ENCODE measurements at regions not wholly inside any gene's neighbourhood (a gene's known extent, or its start where the extent isn't known, plus 50 kb on each side); places are given as distances from the start of the nearest gene placed in this dataset.
A peak's percentile ranks its signal among the peaks of the same experiment; 100 is the strongest.

- Histone ChIP-seq H3K36me3 (replicated peaks) (no peaks in the 10 kb centered on the region), H3K9me3 (no peaks in the 10 kb centered on the region), H3K4me3 (no peak overlapping the region), H3K4me1 (no peaks in the 10 kb centered on the region), H3K27me3 (ENCODE audit: low read depth) (no peaks in the 10 kb centered on the region)
- in situ Hi-C loops (cut with MboI; ENCODE audit: low sequenced_read_pairs): no loop called here
- DNase-seq (ENCODE audit: low spot score in 2 of 2): peak in 1 of 2 experiments; percentile 2
Observed at GRCh38 chr1:60461925-60462595, 388.5 kb upstream of the C1orf87 start.

DNA sequence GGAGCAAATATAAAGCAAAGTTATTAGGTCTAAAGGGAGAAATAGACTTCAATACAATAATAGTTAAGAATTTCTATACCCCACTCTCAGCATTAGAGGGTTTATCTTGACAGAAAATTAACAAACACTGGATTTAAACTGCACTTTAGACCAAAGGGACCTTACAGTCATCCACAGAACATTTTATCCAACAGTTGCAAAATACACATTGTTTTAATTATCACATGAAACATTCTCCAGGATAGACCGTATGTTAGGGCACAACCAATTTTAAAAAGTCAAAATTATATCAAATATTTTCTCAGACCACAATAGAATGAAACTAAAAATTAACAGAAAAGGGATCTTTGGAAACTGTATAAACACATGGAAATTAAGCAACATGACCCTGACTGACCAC lies 384.5 kb upstream of the C1orf87 start:
- Histone ChIP-seq H3K36me3 (replicated peaks) (no peaks in the 10 kb centered on the region), H3K27me3 (ENCODE audit: low read depth) (no peaks in the 10 kb centered on the region), H3K4me1 (no peaks in the 10 kb centered on the region), H3K4me3 (no peak overlapping the region), H3K9me3 (no peaks in the 10 kb centered on the region)
- in situ Hi-C loops (cut with MboI; ENCODE audit: low sequenced_read_pairs): no loop called here
- no peak for DNase-seq (ENCODE audit: low spot score in 2 of 2)

DNA sequence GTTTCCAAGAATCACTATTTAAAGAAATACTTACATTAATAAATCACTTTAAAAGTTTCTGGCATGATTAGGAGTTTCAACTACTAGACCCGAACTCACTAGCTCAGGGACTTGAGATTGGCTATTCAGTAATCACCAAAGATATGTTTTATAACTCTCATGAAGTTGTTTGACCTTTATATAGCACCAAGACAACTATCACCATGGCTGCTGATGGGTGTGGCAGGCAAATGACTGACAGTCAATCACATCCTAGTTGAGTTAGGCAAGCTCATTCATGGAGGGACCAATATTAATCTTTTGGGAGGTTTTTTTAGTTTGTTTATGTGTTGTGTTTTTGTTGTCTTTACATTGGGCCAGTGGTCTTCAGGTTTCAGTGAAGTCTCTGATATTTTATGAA lies 376.3 kb upstream of the C1orf87 start:
- H3K27me3 ChIP-seq (ENCODE audit: low read depth): no peaks in the 10 kb centered on the region
- no peaks in the 10 kb centered on the region for H3K9me3 ChIP-seq
- in situ Hi-C loops (cut with MboI; ENCODE audit: low sequenced_read_pairs): no loop called here
- H3K4me1 ChIP-seq: no peaks in the 10 kb centered on the region
- no peak overlapping the region for H3K4me3 ChIP-seq
- DNase-seq (ENCODE audit: low spot score in 2 of 2): no peak
- H3K36me3 ChIP-seq (replicated peaks): no peaks in the 10 kb centered on the region

- no peaks in the 10 kb centered on the region for H3K9me3 ChIP-seq
- in situ Hi-C loops (cut with MboI; ENCODE audit: low sequenced_read_pairs): no loop called here
- no peaks in the 10 kb centered on the region for H3K4me1 ChIP-seq
- H3K4me3 ChIP-seq: no peak overlapping the region
- DNase-seq (ENCODE audit: low spot score in 2 of 2): no peak
- no peaks in the 10 kb centered on the region for H3K36me3 ChIP-seq (replicated peaks)
- no peaks in the 10 kb centered on the region for H3K27me3 ChIP-seq (ENCODE audit: low read depth)
Observed at GRCh38 chr1:60448850-60449249, 375.3 kb upstream of the C1orf87 start.

DNA sequence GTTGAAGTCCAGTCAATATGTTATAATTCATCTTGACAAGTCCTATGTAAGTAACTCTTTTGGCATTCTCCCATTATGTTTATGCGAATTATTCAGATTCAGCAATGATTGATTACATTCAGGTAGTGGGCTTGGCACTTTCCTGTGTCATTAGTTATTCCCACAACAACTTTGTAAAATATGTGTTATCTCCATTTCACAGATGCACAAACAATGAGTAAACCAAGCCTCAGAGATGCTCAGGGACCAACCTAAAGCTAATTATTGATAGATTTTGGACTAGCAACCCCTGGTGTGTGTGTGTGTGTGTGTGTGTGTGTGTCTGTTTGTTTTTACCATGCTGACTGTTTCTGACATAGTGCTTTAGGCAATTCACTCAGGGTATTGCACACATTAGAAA lies 371.1 kb upstream of the C1orf87 start:
- in situ Hi-C loops (cut with MboI; ENCODE audit: low sequenced_read_pairs): no loop called here
- Histone ChIP-seq H3K4me3 (no peak overlapping the region), H3K9me3 (no peaks in the 10 kb centered on the region), H3K27me3 (ENCODE audit: low read depth) (no peaks in the 10 kb centered on the region), H3K36me3 (replicated peaks) (no peaks in the 10 kb centered on the region), H3K4me1 (no peaks in the 10 kb centered on the region)
- DNase-seq (ENCODE audit: low spot score in 2 of 2): no peak

DNA sequence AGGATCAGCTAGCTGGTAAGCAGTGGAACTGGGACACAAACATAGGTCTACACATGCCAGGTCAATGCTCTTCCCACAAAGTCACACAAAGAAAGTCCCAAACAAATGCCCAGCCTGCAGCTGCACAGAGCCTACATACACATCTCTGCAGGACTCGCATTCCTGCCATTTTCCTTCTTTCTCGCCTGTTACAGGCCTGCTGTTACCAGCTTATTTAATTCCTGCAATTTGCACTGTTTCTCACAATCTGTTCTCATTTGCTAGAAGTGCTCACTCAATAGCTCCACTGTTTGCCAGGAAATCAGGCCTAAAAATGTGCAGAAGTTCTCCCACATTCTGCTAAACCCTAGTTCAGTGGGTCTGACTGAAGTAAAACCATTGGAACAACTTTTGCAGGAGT lies 362.6 kb upstream of the C1orf87 start:
- Histone ChIP-seq H3K36me3 (replicated peaks) (no peaks in the 10 kb centered on the region), H3K9me3 (no peaks in the 10 kb centered on the region), H3K4me1 (no peaks in the 10 kb centered on the region), H3K27me3 (ENCODE audit: low read depth) (no peaks in the 10 kb centered on the region), H3K4me3 (no peak overlapping the region)
- no peak for DNase-seq (ENCODE audit: low spot score in 2 of 2)
- in situ Hi-C loops (cut with MboI; ENCODE audit: low sequenced_read_pairs): no loop called here

DNA sequence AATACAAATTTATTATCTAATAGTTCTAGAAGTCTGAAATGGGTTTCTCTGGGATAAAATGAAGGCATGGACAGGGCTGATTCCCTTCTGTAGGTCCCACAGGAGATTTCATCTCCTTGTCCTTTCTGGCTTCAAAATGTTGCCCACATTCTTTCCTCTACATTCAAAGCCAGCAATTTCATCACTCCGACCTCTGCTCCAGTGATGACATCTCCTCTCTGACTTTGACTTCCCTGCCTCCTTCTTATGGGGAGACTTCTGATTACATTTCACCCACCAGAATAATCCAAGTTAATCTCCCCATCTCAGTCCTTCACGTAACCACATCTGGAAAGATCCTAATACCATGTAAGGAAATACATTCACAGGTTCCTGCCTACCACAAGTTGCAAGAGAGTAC lies 358.0 kb upstream of the C1orf87 start:
- no peaks in the 10 kb centered on the region for H3K36me3 ChIP-seq (replicated peaks)
- no peaks in the 10 kb centered on the region for H3K27me3 ChIP-seq (ENCODE audit: low read depth)
- no peak for DNase-seq (ENCODE audit: low spot score in 2 of 2)
- no peak overlapping the region for H3K4me3 ChIP-seq
- H3K4me1 ChIP-seq: no peaks in the 10 kb centered on the region
- no peaks in the 10 kb centered on the region for H3K9me3 ChIP-seq
- in situ Hi-C loops (cut with MboI; ENCODE audit: low sequenced_read_pairs): no loop called here

DNA sequence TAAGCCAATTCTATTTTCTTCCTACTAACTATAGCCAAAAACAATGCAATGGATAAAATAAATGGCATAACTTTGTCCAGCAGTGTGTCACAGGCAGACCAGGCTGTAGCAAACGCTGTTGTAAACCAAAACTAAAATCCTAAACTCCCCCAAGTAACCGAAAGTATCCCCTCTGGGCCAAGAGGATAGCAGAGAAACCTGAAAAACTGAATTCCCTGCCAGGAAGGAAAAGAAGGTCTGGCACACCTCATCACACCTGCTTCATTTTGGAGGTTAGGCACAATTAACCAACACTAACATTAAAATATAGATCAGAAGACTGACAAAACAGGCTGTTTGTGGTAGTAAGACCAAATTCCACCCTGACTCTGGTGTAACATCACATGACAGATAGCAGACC lies 356.8 kb upstream of the C1orf87 start:
- H3K4me3 ChIP-seq: no peak overlapping the region
- DNase-seq (ENCODE audit: low spot score in 2 of 2): no peak
- no peaks in the 10 kb centered on the region for H3K27me3 ChIP-seq (ENCODE audit: low read depth)
- no peaks in the 10 kb centered on the region for H3K4me1 ChIP-seq
- H3K9me3 ChIP-seq: no peaks in the 10 kb centered on the region
- in situ Hi-C loops (cut with MboI; ENCODE audit: low sequenced_read_pairs): no loop called here
- H3K36me3 ChIP-seq (replicated peaks): no peaks in the 10 kb centered on the region

- no peaks in the 10 kb centered on the region for H3K4me1 ChIP-seq
- H3K36me3 ChIP-seq (replicated peaks): no peaks in the 10 kb centered on the region
- no peak for DNase-seq (ENCODE audit: low spot score in 2 of 2)
- no peak overlapping the region for H3K4me3 ChIP-seq
- no peaks in the 10 kb centered on the region for H3K27me3 ChIP-seq (ENCODE audit: low read depth)
- H3K9me3 ChIP-seq: no peaks in the 10 kb centered on the region
- in situ Hi-C loops (cut with MboI; ENCODE audit: low sequenced_read_pairs): no loop called here
Observed at GRCh38 chr1:60428127-60428526, 354.6 kb upstream of the C1orf87 start.

- no peak overlapping the region for H3K4me3 ChIP-seq
- DNase-seq (ENCODE audit: low spot score in 2 of 2): no peak
- no peaks in the 10 kb centered on the region for H3K36me3 ChIP-seq (replicated peaks)
- H3K9me3 ChIP-seq: no peaks in the 10 kb centered on the region
- H3K27me3 ChIP-seq (ENCODE audit: low read depth): no peaks in the 10 kb centered on the region
- in situ Hi-C loops (cut with MboI; ENCODE audit: low sequenced_read_pairs): no loop called here
- no peaks in the 10 kb centered on the region for H3K4me1 ChIP-seq
Observed at GRCh38 chr1:60427701-60428100, 354.1 kb upstream of the C1orf87 start.

- H3K27me3 ChIP-seq (ENCODE audit: low read depth): no peaks in the 10 kb centered on the region
- H3K4me1 ChIP-seq: no peaks in the 10 kb centered on the region
- no peaks in the 10 kb centered on the region for H3K9me3 ChIP-seq
- no peak for DNase-seq (ENCODE audit: low spot score in 2 of 2)
- H3K36me3 ChIP-seq (replicated peaks): no peaks in the 10 kb centered on the region
- no peak overlapping the region for H3K4me3 ChIP-seq
- in situ Hi-C loops (cut with MboI; ENCODE audit: low sequenced_read_pairs): no loop called here
Observed at GRCh38 chr1:60427194-60427593, 353.6 kb upstream of the C1orf87 start.

DNA sequence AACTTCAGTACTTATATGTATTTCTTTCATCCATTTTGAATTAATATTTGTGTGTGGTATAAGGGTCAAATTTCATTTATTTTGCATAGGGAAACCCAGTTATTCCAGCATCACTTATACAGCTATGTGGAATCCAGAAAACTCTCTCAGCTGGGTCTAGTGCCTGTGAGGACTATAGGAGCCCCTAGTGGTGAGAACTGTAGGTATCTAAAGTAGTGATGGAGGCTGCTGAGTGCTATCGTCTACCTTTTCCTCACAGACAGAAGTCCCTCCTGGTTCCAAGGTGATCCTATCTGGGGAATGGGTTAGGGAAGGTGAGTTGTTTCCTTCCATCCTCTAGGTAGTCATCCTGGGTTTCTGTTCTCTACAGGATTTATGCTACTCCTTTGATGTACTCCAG lies 352.0 kb upstream of the C1orf87 start:
- peak in 1 of 2 experiments; percentile 3 for DNase-seq (ENCODE audit: low spot score in 2 of 2)
- H3K4me1 ChIP-seq: no peaks in the 10 kb centered on the region
- no peaks in the 10 kb centered on the region for H3K9me3 ChIP-seq
- no peaks in the 10 kb centered on the region for H3K27me3 ChIP-seq (ENCODE audit: low read depth)
- H3K4me3 ChIP-seq: no peak overlapping the region
- H3K36me3 ChIP-seq (replicated peaks): no peaks in the 10 kb centered on the region
- in situ Hi-C loops (cut with MboI; ENCODE audit: low sequenced_read_pairs): no loop called here

- in situ Hi-C loops (cut with MboI; ENCODE audit: low sequenced_read_pairs): no loop called here
- Histone ChIP-seq H3K9me3 (no peaks in the 10 kb centered on the region), H3K36me3 (replicated peaks) (no peaks in the 10 kb centered on the region), H3K27me3 (ENCODE audit: low read depth) (no peaks in the 10 kb centered on the region), H3K4me1 (no peaks in the 10 kb centered on the region), H3K4me3 (no peak overlapping the region)
- DNase-seq (ENCODE audit: low spot score in 2 of 2): no peak
Observed at GRCh38 chr1:60423146-60423780, 349.7 kb upstream of the C1orf87 start.

DNA sequence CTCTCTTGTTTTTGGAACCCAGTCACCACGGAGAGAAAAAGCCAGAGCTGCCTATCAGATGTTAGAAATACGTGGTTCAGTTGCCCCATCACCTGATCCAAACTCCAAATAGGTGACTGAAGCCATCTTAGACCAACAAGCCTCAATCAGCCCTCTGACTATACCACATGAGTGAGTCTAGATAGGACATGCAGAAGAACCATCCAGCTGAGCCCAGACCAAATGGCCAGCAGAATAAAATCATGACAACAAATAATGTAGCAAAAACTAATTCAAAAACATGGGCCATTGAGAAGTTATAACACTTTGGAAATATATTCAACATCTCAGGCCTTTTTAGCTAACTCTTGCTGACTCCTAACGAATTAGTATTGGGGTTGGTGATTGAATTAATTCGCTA lies 348.4 kb upstream of the C1orf87 start:
- Histone ChIP-seq H3K4me3 (no peak overlapping the region), H3K4me1 (no peaks in the 10 kb centered on the region), H3K36me3 (replicated peaks) (no peaks in the 10 kb centered on the region), H3K9me3 (no peaks in the 10 kb centered on the region), H3K27me3 (ENCODE audit: low read depth) (no peaks in the 10 kb centered on the region)
- no peak for DNase-seq (ENCODE audit: low spot score in 2 of 2)
- in situ Hi-C loops (cut with MboI; ENCODE audit: low sequenced_read_pairs): no loop called here

DNA sequence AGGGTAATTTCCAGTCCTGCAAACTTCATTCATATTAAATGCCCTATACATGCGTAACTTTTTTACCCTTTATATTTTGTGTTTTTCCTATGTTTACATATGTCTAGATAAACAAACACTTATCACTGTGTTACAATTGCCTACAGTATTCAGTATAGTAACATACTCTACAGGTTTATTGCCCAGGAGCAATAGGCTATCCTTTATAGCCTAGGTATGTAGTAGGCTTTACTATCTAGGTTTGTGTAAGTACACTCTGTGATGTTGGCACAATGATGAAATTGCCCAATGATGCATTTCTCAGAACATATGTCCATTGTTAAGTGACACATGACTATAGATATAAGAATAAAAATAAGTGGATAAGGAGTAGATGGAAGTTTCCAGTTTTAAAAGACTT lies 345.5 kb upstream of the C1orf87 start:
- Histone ChIP-seq H3K27me3 (ENCODE audit: low read depth) (no peaks in the 10 kb centered on the region), H3K36me3 (replicated peaks) (no peaks in the 10 kb centered on the region), H3K9me3 (no peaks in the 10 kb centered on the region), H3K4me3 (no peak overlapping the region), H3K4me1 (no peaks in the 10 kb centered on the region)
- in situ Hi-C loops (cut with MboI; ENCODE audit: low sequenced_read_pairs): no loop called here
- no peak for DNase-seq (ENCODE audit: low spot score in 2 of 2)
